ENCODE measurements at regions not wholly inside any gene's neighbourhood (a gene's known extent, or its start where the extent isn't known, plus 50 kb on each side); places are given as distances from the start of the nearest gene placed in this dataset.
"Not testable (repeated sequence)": the region's sequence is repeated elsewhere in the genome, so short reads cannot be mapped to it uniquely, and the experiment has no call there.

GRCh38 chr4:91758487-91758886 lies 545.3 kb upstream of the GRID2 start:
- Histone ChIP-seq H3K4me3 (no peak overlapping the region), H3K27me3 (ENCODE audit: low read depth) (no peaks in the 10 kb centered on the region), H3K4me1 (no peaks in the 10 kb centered on the region), H3K27ac (replicated peaks) (no peak overlapping the region), H3K36me3 (no peaks in the 10 kb centered on the region), H3K9me3 (replicated peaks) (no peaks in the 10 kb centered on the region)
- TF ChIP-seq CTCF (IDR thresholded peaks at IDR 0.05; ENCODE audit: borderline replicate concordance) = no peak
- intact Hi-C loops (cut with micrococcal nuclease) = no loop called here
- DNase-seq = no peak

- Histone ChIP-seq H3K4me1 (no peaks in the 10 kb centered on the region), H3K4me3 (no peak overlapping the region), H3K27ac (replicated peaks) (no peak overlapping the region), H3K27me3 (ENCODE audit: low read depth) (no peaks in the 10 kb centered on the region), H3K36me3 (no peaks in the 10 kb centered on the region), H3K9me3 (replicated peaks) (no peaks in the 10 kb centered on the region)
- no peak for DNase-seq
- TF ChIP-seq CTCF (IDR thresholded peaks at IDR 0.05; ENCODE audit: borderline replicate concordance) = no peak
- intact Hi-C loops (cut with micrococcal nuclease) = no loop called here
These were observed 539.7 kb upstream of the GRID2 start for GRCh38 chr4:91764085-91764484.

GRCh38 chr4:91769912-91770311 lies 533.9 kb upstream of the GRID2 start:
- intact Hi-C loops (cut with micrococcal nuclease) = no loop called here
- DNase-seq = no peak
- TF ChIP-seq CTCF (IDR thresholded peaks at IDR 0.05; ENCODE audit: borderline replicate concordance) = no peak
- H3K9me3 ChIP-seq (replicated peaks) = peaks cover 35% of the 10 kb centered on the region
- no peaks in the 10 kb centered on the region for H3K4me1 ChIP-seq
- no peaks in the 10 kb centered on the region for H3K36me3 ChIP-seq
- H3K4me3 ChIP-seq = no peak overlapping the region
- H3K27ac ChIP-seq (replicated peaks) = no peak overlapping the region
- no peaks in the 10 kb centered on the region for H3K27me3 ChIP-seq (ENCODE audit: low read depth)

- H3K27me3 ChIP-seq (ENCODE audit: low read depth); H3K36me3 ChIP-seq; H3K4me1 ChIP-seq; DNase-seq; H3K27ac ChIP-seq (replicated peaks); intact Hi-C loops (cut with micrococcal nuclease): not testable (repeated sequence)
- Histone ChIP-seq H3K4me3 (peak overlapping the region; percentile 46), H3K9me3 (replicated peaks) (peaks cover 12% of the 10 kb centered on the region)
These were observed 512.1 kb upstream of the GRID2 start for GRCh38 chr4:91791631-91792030.

- no peak for DNase-seq
- no peak for TF ChIP-seq CTCF (IDR thresholded peaks at IDR 0.05; ENCODE audit: borderline replicate concordance)
- no peak overlapping the region for H3K4me3 ChIP-seq
- H3K4me1 ChIP-seq = no peaks in the 10 kb centered on the region
- peaks cover 8% of the 10 kb centered on the region for H3K9me3 ChIP-seq (replicated peaks)
- H3K27me3 ChIP-seq (ENCODE audit: low read depth) = no peaks in the 10 kb centered on the region
- H3K27ac ChIP-seq (replicated peaks) = no peak overlapping the region
- intact Hi-C loops (cut with micrococcal nuclease) = no loop called here
- H3K36me3 ChIP-seq = no peaks in the 10 kb centered on the region
These were observed 507.8 kb upstream of the GRID2 start for GRCh38 chr4:91795947-91796346.

- no peak overlapping the region for H3K4me3 ChIP-seq
- intact Hi-C loops (cut with micrococcal nuclease) = no loop called here
- H3K27ac ChIP-seq (replicated peaks) = no peak overlapping the region
- H3K27me3 ChIP-seq (ENCODE audit: low read depth) = no peaks in the 10 kb centered on the region
- no peaks in the 10 kb centered on the region for H3K36me3 ChIP-seq
- H3K9me3 ChIP-seq (replicated peaks) = peaks cover 5% of the 10 kb centered on the region
- no peaks in the 10 kb centered on the region for H3K4me1 ChIP-seq
- no peak for TF ChIP-seq CTCF (IDR thresholded peaks at IDR 0.05; ENCODE audit: borderline replicate concordance)
- DNase-seq = no peak
These were observed 491.4 kb upstream of the GRID2 start for GRCh38 chr4:91812319-91812718.

All from left ventricle myocardium inferior (tissue), 1 donor.